ENCODE measurements at regions not wholly inside any gene's neighbourhood (a gene's known extent, or its start where the extent isn't known, plus 50 kb on each side); places are given as distances from the start of the nearest gene placed in this dataset.

DNA sequence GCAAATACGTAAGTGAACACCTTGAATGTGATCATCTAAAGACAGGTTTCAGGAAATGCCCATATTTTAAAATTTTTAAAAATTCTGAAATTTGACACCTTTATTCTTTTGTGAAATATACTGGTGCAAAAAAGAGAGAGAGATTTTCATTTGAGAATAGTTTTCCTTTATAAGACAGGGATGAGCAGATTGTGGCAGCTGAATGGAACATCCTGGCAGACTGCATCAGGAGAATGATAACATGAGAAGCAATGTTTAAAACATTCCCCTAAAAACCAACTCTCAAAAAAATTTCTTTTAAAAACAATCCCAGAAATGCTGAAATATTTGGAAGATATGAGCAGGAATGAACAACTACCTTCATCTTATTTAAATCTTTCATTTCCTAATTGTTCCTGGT, 744.8 kb upstream of the ID2 start:
- no peak for DNase-seq (ENCODE audit: low spot score)

DNA sequence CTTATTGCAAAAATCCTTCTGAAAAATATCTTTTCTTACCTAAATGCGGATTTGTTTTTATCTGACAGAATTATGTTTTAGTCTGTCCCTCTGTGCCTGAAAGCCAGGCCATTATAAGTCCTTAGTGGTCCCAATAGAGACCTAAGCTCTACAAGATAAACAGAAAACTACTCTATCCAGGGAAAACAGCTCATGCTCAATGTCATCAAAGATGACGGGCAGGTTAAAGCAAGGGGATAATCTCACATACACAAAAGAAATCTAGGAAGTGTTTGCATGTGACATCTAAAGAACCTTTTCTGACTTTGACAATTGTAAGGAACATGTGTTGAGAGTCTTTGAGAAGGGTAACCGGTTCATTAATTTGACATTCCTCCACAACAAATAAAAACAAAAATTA, 741.1 kb upstream of the ID2 start:
- DNase-seq (ENCODE audit: low spot score): no peak

DNA sequence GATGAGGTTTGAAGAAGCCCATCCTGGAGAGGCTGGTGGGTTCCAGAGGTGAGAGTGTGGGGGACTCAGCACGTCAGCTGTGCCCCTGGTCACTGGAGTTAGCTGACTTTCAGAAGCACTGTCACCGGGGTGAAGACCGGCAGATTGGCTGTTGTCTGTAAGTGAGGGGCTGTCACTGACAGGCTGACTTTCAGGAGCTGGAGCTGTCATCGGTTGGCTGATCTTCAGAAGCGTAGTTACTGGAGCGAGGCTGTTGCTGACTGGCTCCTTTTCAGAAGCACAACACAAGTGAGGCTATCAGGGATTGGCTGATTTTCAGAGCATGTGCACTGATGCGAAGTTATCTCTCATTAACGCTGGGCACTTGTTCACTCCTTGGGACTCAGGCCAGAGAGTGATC, 738.4 kb upstream of the ID2 start:
- no peak for DNase-seq (ENCODE audit: low spot score)

DNA sequence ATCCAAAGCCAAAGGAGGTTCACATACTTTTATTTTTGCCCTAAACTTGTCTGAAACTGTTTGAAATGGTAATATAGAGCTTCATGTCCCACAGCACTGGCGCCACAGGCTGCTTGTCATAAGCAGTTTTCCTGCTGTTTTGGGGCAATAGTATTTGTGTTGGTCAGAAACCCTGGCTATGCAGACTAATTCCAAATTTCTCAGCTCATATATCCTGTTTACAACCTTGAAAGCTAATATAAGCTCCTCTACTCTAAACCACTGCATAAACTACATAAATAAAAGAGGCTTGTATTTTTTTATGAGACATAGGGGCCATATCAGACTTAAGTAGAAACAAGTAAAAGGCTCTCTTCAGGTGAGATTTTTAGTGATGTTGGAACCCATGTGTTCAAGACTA, 736.8 kb upstream of the ID2 start:
- no peak for DNase-seq (ENCODE audit: low spot score)

DNA sequence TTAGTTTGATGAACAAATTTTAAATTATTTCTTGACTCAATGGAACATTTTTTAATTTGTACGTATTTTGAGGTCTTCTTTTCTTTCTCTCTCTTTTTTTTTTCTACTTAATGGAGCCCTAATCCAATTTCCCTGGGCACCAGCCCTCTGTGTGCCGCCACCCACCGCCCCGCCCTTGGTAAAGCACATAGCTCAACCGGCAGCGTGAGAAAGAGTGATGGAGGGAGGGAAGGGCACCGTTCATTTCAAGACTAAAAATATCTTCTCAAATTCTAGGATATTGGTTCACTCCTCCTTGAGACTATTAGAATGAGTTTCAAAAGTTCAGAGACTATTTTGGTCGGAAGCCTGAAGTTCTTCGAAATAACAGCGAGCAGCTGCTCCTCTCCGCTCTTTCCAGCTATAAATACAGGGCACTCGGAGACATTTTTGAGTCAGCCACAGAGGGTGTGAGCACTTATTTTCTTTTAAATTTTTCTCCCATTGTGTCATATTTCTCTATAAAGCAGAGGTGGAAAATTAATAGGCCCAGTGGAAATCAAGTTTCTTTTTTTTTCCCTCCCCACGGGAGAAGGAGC, 731.7 kb upstream of the ID2 start:
- DNase-seq (ENCODE audit: low spot score): no peak

DNA sequence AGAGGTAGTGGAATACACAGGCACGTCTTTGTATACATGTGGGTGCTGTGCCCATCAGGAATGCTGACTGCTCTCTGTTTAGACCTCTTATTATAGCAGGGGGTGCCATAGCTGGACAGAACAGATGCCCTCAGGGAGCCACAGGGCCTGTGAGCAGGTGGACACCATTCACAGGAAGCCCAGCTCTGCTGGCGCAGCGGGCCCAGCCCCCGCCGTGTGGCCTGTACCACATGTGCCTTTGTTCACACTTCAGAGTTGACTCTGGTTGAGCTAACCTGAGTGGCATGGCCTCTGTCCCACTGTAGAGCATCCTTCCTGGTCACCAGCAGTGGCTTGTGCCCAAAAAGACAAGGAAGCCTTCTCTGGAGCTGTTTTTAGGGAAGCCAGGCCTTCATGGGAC, 730.9 kb upstream of the ID2 start:
- no peak for DNase-seq (ENCODE audit: low spot score)

DNA sequence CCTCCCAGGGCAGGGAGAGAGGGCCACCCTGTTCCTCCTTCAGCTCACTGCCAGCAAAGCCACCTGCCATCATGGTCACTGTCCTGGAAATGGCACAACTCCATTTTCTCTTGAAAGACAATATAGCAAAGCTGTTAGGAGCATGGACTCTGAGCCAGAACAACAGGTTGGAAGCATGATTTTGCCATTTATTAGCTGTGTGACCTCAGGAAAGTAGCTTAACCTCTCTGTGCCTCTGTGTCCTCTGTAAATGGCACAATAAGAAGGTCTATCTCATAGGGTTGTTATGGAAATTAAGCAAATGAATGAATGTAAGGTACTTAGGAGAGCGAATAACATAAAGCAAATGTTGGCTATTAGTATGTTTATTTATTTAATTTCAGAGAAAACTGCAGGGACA, 730.4 kb upstream of the ID2 start:
- no peak for DNase-seq (ENCODE audit: low spot score)

DNA sequence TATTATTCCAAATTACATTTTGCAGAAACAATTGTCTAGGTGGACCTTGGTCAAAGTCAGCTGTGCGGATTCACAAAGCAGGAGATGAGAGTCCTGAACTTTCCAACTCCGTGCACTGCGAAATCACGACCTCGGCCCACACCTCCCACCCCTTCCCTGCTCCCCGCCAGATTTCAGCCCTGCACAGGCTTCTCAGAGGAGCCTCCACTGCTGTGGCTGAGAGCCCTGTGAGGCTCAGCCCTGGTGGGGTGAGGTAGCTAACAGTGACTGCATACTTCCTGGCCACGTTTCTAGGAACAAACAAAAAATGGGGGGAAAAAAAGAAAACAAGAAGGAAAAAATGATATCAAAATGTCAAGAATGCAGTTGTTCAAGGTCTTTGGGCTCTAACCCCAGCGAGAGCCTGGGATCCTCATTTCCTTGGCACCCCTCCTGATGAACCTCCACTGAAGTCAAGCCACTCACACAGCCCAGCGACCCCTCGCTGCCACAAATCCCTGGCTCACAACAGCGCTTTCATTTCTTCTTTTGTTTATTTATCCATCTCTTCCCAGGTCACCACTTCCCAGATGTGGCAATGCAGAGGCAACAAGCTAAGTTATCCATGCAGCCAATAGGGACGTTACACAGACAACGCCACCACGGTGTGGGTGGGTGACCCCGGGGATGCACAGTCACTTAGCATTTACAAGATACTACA, 729.7 kb upstream of the ID2 start:
- no peak for DNase-seq (ENCODE audit: low spot score)

DNA sequence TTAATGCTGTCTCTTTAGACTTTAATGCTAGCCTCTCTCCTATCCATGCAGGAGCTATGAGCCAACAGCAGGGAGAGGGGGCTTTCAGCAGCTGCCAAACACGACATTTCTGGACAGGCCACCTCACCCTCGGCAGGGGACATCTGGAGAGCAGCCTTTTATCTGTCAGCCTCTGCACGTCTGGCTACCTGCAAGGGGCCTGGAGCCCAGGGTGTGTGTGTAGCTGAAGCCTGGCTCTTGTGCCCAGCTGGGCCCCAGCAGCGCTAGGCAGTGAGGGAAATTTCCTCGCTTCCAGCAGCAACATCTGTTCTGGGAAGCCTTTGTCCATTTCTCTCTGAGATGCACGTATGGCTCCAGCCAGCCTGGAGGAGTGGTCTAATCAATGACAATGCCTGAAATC, 728.7 kb upstream of the ID2 start:
- DNase-seq (ENCODE audit: low spot score): no peak

DNA sequence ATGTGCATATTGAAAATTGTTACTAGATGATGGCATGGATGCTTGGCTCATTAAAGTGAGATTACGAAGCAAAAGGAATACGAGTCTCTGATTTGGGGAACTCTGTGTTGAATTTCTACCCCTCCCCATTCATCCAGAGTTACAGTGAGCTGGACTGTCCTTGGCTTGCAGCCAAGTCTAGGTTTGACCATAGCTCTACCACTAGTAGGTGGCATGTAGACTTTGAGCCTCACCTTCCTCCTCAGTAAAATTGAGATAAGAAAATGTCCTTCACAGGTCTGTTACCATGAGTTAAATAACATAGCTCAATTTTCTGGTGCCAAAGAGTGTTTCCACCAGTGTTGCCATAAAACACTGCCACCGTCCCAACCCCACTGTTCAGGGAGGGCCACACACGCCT, 727.6 kb upstream of the ID2 start:
- DNase-seq (ENCODE audit: low spot score): no peak

DNA sequence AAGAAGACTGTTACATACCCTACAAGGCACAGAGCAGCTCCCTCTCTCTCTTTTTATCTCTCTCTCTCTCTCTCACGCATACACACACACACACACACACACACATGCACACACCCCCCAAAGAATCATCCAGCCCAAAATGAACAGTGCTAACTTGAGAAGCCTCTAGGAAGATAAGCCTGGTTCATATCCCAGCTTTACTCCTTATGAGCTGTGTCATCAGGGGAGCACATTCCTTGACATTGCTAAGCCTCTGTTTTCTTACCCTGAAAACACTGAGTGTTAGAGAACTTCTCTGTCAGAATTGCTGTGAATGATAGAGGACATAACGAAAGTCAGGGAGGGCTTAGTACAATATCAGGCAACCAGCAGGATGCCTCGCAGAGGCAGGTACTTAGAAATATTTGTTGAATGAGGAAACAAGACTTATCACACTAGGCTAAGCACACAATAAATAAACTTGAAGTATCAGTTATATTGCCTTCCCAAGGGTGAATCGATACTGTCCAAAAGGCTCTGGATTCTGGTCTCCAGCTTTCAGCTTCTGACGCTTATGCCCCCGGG, 725.6 kb upstream of the ID2 start:
- no peak for DNase-seq (ENCODE audit: low spot score)

DNA sequence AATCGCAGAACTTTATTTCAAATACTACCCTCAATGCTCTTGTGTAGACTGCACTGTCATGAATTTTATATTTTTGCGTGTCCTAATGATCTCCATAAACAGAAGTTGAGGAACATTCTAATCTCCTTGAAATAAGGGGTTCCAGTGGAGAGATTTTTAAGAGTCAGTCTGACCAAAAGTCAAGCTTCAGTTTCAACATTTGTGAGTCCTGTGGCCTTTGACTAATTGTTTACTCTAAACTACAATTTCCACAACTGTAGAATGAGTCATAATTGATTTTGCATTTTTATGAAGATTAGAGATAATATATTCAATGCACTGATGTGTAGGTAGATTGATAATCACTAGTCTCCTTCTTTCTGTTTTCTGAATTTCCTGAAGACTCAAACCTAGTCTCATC, 720.3 kb upstream of the ID2 start:
- DNase-seq (ENCODE audit: low spot score): no peak

DNA sequence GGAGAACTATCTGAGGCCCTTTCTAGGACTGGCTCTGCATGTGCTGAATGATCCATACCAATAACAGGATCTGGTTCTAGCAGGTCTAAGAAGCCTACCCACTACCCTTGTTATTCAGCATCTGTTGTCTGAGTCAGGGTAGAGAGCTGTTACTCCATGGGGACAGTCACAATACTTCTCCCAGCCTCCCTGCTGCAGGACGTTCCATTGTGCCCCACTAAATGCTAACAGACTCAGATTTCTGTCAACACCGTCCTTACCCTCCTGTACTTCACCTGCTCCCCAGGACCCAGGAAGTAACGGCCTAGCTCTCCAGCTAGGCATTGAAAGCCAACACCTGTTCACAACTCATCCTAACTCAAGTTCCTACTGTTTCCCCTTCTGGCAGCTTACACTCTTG, 719.7 kb upstream of the ID2 start:
- DNase-seq (ENCODE audit: low spot score): no peak

DNA sequence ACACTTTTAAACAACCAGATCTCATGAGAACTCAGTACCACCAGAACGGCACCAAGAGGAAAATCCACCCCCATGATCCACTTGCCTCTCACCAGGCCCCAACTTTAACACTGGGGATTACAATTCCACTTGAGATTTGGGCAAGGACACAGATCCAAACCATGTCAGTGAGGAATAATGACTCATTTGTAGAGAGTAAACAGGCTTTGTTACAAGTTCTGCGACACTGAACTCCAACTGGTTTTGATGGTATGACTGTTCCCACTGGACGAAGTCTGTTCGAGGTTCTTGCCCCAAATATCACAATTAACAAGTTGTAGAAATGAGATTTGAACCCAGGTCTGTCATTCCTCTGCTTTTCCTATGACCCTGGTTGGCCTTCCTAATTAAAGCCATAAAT, 718.1 kb upstream of the ID2 start:
- DNase-seq (ENCODE audit: low spot score): no peak

DNA sequence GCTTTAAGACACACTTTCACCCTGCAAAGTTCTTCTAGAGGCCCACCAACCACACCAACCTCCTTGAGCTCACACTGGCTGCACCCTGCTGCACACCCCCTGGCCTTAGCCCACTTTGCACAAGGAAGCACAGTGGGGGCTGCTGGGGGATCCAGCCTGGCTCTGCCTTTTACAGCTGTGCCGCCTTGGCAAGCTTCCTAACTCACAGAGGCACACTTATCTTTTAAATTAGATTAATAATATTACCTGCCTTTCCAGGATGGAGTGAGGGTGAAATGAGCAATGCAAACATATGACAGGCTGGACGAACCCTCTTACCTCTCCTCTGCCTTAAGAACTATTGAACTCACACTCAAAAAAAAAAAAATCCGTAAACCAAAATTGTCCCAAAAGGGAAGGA, 715.8 kb upstream of the ID2 start:
- DNase-seq (ENCODE audit: low spot score): no peak

DNA sequence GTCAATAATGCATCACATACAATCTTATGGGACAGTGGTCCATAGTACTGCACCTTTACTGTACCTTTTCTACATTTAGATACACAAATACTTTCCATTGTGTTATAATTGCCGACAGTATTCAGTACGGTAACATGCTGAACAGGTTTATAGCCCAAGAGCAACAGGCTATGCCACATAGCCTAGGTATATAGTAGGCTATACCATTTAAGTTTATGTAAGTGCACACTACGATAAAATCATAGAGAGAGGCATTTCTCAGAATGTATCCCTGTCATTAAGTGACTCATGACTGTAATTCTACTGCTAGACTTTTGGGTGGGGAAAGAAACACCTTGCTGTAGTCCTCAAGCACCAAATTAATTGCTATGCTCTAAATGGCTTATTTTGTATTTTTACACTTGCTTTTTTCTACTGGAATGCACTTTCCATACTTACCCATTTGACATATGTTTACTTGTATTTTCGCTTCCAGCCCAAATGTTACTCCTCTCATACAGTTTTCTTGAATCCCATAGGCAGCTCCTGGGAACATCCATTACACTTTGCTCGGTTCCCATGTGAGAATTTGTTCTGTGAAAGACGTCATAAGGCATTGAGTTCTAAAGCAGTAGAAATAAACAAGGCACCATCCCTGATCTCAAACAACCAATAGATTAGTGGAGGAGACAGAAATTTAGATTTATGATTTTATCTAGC, 714.0 kb upstream of the ID2 start:
- DNase-seq (ENCODE audit: low spot score): no peak

DNA sequence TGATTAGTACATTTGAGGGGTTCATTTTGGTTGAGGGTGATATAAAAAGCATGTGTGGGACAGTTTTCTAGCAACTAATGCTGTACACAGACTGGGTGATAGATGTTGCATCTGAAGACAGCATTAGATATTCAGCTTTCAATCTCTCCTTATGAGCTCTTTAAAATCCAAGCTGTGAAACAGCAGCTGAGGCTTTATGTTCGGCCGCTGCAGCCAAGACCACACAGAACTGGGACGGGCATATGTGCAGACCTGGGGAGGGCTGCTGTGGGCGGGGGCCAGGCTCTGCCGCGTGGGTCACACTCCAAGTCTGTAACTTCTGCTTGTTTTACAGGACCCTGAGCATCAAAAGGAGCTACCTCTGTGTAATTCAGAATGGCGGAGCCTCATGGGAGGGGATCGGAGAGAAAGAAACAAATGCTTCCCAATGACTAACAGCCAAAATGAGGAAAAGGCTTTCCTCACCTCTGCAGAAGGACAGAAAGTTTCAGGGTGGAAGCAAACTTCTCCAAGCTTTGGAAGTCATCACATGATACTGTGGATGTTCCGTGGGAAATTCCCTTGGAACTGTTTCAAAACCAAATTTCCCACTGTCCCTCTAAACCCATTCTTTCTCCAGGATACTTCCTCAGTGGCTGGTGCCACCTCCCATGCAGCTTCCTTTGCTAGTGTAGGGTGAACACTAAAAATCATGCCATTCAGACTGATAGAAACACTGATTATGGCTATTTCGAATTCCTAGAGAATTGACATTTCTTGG, 711.9 kb upstream of the ID2 start:
- DNase-seq (ENCODE audit: low spot score): no peak

DNA sequence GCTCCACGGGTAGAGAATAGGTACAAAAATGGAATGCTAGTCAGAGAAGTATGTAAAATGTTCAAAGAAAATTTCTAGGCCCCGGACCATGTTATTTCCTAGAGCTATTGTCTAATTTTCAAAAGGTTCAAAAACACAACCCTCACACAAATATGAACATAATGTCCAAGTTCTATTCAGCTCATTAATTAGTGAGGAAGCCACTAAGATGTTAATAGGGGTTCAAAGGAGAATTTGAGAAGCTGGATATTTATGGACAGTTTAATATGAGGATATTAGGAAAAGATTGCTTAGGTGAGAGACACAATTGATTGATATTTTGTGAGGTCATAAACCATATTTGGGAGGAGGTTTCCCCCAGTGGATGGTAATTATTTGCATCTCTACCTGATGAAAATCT, 710.6 kb upstream of the ID2 start:
- DNase-seq (ENCODE audit: low spot score): no peak

DNA sequence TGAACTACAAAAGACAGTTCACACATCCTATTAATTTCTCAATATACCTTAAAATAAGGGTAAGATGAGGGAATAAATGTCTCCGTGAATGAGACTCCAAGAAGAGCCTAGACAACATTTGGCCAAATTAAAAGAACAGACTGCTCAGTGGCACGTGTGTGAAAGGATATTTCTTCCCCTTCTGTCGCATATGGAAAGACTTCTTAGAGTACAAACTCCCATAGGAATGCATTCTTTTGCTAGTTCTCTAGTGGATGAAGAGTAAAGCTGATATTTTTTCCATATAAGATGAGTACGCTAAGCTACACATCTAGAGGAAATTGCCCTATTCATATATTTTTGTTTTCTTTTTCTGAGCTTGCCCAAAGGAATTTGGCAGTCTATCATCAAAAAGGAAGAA, 710.0 kb upstream of the ID2 start:
- DNase-seq (ENCODE audit: low spot score): no peak

DNA sequence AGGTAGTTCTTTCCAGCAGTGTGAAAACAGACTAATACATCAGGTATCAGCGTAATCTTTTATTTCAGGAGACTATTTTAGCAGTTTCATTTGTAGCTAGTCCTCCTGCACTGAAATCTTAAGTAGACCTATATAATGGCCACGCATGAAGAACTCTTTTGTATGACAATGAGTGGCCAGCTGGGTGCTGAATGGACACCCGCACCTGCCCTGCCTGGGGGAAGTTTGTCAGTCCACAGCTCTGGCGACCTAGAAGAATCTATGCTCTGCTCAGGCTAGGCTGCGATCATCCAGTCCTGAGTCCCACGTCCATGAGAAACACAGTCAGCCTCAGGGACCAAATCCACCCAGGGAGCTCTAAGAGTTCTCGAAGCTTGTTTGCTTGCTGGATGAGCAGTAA, 709.2 kb upstream of the ID2 start:
- DNase-seq (ENCODE audit: low spot score): no peak

DNA sequence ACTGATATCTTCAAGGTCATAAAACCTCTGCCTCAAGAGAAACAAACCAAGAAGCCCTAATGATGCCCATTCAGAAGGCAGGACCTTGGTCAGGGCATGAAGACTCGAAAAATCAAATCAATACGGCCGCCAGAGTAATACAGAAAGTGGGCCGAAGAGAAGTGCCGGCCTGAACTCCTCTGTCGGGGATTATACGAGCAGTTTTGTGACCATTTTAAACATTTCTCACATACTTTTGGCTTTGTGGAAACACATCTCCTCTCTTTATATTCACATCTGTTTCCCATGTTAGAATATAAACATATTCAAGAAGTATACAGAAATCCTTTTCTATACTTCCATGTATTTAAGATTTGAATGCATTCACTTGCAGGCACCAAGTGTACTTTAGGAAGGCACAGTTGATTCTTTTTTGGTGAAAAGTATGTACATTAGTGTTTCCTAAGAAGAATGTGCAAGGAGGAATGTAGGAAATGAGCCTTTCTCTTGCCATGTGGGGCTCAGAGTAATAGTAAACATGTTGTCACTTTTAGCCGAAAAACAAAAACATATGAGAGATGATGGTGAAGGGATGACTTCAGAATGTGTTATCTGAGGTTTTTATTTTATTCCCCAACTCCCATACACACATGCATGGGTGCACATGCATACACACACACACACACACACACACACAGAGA, 707.9 kb upstream of the ID2 start:
- DNase-seq (ENCODE audit: low spot score): no peak

DNA sequence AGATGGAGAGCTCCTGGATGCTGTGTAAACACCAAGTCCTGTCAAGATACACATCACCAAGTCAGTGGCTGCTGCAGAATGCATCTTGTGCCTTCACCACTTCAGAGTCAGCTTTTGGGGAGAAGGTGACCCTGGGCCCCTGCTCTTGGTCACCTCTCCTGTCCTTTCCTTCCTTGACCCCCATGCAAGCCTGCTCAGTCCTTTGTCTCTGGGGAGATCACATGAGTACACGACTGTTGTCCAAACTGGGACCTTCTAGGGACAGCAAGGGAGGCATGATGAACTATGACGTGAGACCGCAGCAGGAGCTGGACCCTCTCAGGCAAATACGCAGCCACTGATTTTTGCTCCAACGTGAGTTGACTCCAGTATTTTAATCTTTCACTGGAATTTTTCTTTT, 706.9 kb upstream of the ID2 start:
- no peak for DNase-seq (ENCODE audit: low spot score)
